Smooth muscle cell of the brain vasculature (primary cell): ENCODE measurements at regions not wholly inside any gene's neighbourhood (a gene's known extent, or its start where the extent isn't known, plus 50 kb on each side); places are given as distances from the start of the nearest gene placed in this dataset.
"Not testable (repeated sequence)": the region's sequence is repeated elsewhere in the genome, so short reads cannot be mapped to it uniquely, and the experiment has no call there.

Experiments
- DNase-seq: peaks from one replicate; pipeline ENCODE4 v3.0.0-alpha.2; 2012; ENCODE audit warnings: low read depth, low spot score

DNA sequence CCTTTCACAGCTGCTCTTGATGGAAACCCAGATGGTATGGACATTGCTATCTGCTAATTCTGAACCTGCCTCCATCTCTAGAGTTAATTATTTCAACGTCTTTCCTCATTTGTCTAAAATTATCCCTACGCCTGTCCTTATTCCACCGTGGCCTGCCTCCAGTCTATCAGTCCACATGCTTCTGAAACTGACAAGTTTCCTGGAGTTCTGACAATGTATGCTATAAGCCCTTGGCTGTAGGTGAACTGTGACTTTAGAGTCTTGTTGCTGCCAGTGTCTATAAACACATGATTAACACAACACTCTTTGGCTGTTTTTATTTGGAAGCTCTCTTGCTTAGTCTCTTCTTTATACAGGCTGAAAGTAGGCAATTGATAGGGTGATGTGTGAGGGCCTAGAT, 1052.9 kb downstream of the TMTC2 start:
- DNase-seq = no peak

DNA sequence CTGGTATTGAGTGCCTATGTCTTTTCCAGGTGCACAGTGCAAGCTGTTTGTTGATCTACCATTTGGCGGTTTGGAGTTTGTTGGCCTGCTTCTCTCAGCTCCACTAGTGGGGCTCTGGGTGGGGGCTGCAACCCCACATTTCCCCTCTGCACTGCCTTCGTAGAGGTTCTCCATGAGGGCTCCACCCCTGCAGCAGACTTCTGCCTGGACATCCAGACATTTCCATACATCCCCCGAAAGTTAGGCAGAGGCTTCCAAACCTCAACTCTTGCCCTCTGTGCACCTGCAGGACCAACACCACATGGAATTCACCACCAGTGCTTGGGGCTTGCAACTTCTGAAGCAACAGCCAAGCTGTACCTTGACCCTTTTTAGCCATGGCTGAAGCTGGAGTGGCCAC, 1024.1 kb downstream of the TMTC2 start:
- no peak for DNase-seq

DNA sequence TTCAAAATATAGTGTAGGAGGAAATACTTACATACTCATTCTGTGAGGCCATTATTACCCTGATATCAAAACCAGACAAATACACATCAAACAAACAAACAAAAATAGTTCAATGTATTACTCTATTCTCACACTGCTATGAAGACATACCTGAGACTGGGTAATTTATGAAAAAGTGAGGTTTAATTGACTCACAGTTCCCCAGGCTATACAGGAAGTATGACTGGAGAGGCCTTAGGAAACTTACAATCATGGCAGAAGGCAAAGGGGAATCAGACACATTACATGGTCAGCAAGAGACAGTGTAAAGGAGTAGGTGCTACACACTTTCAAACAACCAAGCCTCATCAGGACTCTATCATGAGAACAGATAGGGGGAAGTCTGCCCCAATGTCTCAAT, 1023.2 kb downstream of the TMTC2 start:
- no peak for DNase-seq

DNA sequence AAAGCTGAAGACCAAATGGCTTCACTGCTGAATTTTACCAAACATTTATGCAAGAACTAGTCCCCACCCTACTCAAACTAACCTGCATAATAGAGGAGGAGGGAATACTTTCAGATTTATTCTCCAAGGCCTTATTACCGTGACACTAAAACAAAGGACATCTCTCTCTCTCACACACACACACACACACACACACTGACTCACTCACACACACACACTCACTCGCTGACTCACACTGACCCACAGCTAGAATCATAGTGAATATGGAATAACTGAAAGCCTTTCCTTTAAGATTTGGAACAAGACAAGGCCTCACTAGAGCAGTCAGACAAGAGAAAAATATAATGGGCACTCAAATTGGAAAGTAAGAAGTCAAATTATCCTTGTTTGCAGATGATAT, 1014.1 kb downstream of the TMTC2 start:
- no peak for DNase-seq

DNA sequence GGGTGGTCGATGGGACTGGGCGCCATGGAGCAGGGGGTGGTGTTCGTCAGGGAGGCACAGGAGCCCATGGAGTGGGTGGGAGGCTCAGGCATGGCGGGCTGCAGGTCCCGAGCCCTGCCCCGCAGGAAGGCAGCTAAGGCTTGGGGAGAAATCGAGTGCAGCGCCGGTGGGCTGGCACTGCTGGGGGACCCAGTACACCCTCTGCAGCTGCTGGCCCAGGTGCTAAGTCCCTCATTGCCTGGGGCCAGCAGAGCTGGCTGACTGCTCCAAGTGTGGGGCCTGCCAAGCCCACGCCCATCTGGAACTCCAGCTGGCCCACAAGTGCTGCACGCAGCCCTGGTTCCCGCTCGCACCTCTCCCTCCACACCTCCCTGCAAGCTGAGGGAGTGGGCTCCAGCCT, 1009.6 kb downstream of the TMTC2 start:
- not testable (repeated sequence) for DNase-seq

DNA sequence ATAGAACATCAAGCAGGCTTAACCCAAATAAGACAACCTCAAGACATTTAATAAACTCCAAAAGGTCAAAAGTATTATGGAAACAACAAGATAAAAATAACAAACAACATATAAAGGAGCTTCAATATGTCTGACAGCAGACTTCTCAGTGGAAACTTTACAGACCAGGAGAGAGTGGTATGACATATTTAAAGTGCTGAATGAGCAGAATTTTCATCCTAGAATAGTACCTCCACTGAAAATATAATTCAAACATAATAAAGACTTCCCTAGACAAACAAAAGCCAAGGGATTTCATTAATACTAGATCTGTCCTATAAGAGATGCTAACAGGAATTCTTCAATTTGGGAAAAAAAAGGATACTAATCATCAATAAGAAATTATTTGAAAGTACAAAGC, 1005.0 kb downstream of the TMTC2 start:
- DNase-seq = no peak

DNA sequence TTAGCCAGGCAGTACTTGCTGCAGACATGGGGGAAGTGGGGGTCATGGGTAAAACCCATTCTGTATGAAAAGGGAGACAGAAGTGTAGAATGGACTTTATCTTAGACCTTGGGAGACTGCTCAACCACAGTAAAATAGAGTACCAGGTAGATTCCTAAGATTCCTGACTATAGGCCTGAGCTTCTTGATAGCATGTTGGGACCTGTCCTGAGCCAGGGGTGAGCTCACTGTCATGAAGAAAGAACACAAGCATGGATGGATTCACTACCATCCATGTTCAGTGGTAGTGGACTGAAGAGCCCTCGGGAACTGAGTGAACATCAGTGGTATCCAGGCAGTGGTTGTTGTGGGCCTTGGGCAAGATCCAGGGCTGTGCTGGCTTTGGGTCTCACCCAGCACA, 1003.8 kb downstream of the TMTC2 start:
- no peak for DNase-seq

DNA sequence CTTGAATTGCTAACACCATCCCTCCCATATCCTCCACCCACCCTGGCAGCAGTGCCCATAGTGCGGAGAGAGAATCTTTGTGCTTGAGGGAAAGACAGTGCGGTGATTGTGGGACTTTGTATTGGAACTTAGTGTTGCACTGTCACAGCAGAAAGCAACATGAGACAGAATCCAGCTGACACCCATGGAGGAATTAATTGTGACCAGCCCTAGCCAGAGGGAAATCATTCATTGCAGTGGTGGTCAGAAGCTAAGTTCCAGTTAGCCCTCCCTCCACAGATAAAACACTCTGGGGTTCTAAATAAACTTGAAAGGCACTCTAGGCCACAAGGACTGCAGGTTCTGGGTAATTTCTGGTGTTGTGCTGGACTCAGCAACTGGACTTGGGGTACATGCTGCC, 1002.6 kb downstream of the TMTC2 start:
- no peak for DNase-seq

DNA sequence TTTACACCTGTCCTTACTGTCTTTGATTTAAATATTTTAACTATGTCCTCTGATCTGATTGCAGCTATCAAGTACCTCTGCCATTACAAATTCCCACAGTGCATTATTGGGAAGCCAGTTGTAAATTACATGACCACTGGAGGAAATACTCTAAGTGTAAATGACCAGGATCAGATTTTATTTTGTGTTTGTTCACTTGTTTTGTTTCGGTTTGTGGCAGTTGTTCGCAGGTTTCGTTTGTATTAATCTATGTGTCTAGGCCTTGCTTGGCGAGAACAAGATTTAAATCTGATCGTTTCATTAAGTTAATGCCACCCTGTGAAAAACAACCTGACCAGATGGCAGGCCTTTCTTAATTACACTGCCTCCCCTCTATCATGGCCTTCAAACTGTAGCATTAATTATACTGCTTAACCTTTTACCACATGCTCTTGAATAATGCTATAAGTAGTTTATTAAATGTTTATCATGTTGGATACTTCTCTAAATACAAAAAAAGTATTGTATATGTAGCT, 990.1 kb downstream of the TMTC2 start:
- no peak for DNase-seq

DNA sequence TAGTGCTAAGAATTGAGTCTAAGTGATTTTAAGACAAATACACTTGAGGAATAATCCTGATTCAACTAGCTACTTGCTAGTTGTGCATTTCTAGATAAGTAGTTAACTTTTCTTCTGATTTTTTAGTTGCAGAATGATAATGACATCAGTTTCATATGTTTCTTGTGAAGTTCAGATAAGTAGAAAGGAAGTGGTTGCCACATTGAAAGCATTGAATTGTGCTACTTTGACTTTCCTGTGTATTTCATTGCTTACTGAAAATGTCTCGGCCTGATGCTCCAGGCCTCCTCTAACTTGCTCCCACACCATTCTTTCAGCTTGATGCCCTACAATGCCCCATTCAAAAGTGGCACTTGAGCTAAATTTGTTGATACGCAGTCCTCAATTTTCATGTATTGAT, 980.0 kb downstream of the TMTC2 start:
- DNase-seq = no peak

DNA sequence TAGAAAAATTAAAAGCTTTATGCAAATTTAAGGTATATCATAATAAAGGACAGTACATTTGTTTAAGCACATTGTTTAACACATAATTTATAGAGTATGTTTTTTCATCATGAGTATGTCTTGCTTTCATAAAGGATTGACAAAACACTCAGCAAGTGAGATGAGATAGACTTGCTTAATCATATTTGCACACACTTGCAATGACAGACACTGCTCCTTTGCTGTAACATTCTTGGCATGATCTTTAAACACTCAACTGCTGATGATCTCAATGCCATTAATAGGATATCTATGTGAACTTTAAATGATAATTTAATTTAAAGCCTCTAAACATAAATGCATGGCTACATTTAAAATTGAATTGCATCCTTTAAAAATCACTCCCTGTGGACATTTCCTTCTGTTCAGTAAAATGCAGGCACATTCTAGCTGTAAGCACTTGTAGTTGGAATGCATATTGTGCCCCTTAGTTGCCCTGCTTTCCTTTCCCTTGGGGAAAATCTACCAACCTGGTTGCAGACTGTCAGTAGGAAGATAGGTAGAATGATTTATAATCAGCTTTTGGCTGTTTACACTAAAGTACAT, 979.0 kb downstream of the TMTC2 start:
- no peak for DNase-seq

DNA sequence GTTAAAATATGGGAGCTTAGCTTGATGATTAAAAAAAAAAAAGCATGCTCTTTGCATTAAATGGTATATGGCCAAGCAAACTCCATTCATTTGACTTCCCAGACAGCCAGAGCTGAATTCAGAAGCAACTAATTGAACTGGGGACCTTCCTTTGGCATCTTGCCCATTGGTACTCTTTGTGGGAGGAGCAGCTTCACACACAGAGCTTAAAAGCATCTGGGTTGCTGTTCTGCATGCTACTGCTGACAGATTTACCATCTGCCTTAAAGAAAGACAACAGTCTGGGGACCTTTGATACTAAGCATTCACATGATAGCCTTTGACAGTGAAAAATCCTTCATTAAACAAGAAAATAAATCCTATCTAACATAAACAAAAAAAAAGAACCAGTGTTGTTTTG, 977.9 kb downstream of the TMTC2 start:
- no peak for DNase-seq

DNA sequence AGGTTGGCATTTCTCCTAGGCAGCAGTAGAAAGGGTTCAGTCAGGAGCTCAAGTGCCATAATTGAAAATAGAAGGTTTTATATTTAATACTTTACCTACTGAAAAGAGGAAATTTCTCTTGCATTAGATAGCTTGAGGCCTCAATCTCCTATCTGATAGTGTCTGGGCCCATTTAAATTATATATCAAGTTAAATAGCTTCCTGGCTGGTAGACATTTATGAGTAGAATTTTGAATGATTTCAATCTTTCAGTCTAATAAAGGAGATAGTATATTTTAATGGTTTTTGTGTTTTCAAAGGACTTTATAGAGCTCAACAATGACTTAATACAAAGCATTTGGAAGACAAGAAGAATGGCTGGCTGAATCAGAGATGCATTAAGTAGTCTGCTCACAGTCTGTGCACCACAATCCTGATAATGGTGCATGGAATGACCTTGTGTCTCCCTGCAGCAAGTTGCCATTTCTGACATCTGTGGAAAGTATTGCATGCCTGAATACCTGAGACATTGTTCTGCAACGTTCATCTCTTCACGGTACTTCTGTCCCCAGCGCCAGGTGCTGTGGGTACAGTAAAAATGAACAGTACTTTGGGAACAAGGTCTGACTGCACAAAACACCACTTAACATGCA, 974.1 kb downstream of the TMTC2 start:
- DNase-seq = no peak

DNA sequence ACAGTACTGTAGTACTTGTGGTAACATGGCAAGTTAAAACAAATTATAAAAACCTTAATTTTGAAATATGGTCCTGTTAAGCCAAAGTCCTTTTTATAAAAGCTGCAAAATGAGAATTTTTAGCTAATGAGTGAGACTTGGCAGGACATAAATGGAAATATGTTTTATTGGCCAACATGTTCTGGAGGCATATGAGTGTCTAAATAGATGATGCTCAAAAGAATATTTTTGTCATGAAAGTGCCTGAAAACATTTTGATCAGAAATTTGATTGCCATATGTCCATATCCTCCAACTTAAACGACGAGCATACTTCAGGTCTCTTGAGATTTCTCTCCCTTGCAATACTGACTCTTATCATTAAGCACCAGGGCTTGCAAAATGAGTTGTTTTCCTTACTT, 972.6 kb downstream of the TMTC2 start:
- no peak for DNase-seq

DNA sequence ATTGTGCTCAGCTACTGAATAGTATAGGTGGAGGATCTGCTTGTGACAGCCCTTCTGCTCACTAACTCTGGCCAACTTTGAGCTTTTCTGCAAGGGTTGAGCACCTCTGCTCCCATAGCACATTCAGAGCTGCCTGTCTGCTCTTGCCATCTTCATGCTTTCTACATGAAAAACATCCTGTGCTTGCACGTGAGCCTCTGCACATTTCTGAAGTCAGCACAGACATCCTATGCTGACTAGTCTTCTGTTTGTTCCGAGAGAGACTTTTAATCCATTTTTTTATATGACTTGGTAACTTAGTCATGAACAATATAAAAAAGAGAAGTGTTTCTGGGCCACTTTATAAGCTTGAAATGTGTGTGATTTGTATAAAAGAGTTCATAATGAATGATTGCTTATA, 969.3 kb downstream of the TMTC2 start:
- DNase-seq = no peak

DNA sequence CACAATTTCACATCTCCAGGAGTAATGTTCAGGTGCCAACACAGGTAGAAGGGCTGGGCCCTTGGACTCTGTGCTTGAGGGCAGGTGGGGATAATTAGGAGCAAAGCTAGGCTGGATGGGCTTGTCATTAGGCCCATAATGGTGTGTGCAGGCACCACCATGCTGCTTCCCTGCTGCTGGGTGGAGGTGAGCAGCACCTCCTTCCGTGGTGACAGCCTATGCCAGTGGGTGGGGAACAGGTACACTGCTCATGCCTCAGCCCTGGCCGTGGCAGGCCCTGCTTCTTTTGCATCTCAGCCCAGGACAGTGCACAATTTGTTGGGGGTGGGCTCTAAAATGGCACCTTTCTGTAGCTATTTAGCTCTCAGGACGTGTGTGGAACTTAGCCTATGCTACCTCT, 955.5 kb downstream of the TMTC2 start:
- no peak for DNase-seq

DNA sequence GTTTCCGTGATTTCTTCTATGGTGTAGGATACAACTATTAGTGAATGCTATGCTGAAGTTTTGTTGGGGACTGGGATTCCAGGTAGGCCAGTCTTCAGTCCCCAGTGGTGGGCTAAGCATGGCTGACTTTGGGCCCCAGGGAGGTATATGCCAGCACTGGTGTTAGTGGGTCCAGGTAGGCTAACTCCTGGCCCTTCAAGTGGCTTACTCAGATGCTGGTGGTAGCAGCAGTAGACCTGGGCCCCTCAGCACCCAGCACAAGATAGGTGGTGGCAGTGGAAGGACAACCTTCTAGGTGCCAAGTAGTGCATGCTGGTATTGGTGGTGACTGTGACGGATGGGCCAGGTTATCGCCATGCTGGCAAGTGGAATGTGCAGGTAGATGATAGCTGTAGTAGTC, 955.1 kb downstream of the TMTC2 start:
- no peak for DNase-seq

DNA sequence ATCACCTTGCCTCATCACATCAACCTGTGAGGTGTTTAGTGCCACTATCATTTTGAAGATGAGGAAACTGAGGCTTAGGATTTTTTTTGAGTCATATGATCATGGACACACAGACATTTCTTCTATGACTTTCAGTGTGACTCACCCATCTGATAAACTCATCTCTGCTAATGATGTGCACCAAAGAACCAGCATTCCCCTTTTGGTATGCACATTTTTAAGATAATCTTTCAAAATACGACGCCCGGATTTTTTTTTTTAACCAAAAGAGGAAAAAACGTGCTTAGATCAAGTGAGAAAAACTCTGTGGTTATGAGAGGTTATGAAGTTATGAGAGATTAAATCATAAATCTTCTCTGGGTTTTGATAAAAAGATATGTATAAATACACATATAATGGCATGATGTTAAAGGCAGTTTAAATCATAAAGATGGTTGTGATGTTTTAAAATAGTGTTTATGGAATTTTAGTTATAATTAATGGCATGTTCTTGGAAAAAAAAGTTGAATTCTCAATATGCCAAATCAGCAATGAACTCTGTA, 948.1 kb downstream of the TMTC2 start:
- DNase-seq = no peak

DNA sequence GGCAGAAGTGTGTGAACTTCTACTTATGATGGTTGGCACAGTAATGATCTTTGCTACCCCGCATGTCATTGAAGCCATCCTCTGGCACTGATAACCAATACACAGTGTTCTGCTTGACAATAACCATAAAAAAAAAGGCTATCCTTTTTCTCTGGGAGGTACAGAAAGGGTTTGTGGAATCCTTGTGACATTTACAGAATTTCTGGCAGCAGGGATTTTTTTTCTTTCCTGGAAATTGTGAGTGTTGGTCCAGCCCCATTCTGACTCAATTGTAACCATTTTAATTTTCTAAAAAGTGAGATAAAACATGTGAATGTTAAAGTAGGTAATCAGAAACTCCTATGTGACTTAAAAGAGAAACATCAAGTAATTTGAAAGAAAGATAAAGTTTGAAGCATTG, 943.8 kb downstream of the TMTC2 start:
- no peak for DNase-seq

DNA sequence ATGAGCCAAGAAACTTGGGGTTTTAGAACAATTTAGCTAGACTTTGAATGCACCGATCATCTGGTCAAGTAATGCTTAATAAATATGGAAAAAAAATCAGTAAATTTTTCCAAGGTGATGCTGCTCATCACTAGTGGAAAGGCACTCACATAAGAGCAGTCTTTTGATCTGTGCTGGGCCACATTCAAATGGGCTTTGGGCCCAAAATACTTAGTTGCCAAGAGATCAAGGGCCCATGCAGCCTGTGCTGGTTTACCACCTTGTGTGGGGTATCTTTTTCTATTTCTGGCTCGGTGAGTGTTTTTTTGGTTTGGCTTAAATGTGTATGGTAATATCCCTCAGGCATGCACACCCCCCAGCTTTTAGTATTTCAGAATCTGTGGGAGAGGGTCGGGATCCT, 943.2 kb downstream of the TMTC2 start:
- DNase-seq = no peak

DNA sequence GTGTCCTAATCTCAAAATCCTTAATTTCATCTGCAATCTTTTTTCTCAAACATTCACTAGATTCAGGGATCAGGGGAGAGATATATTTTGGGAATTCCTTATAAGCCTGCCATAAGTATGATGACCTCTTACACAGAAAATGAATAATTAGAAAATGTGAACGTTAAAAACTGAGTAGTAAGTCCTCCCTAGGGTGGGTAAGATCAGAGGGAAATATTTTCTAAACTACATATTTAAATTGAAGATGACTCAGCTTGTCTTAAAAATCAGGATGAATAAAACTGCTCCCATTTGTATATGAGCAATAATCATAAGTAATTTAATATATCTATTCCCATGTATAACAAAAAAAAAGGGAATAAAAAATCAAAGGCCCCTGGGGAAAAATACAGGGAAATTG, 935.5 kb downstream of the TMTC2 start:
- no peak for DNase-seq

DNA sequence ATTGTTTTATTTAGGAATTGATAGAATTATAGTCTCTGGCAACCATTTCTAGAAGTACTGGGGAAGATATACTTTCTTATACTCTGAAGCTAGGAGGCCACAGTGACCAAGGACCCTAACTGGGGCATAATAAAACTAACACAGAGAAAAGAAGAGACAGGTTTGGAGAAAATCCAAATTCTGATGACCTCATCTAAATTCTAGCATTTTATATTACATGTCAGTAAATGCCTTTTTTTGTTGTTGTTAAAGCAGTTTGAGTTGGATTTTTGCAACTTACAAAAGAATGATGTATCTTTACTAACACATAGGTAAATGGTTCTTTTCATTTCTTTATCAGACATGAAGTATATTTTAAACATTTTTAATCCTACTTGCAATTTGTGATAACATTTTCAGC, 933.3 kb downstream of the TMTC2 start:
- no peak for DNase-seq

DNA sequence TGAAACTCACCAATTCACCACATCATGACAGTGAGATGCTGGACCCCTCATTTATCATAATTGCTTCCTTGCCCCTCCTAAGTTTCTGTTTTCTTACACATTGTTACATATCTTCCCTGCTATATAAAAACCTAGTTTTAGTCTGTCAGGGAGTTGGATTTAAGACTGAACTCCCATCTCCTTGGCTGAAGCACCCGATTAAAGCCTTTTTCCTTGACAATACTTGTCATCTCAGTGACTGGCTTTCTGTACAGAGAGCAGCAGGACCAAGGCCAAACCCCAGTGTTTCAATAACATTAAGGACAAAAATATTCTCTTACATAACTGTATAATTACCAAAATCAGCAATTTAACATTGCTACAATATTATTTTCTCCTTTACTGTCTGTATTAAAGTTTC, 928.4 kb downstream of the TMTC2 start:
- DNase-seq = no peak
